ENCODE measurements at regions not wholly inside any gene's neighbourhood (a gene's known extent, or its start where the extent isn't known, plus 50 kb on each side); places are given as distances from the start of the nearest gene placed in this dataset.
"Not testable (repeated sequence)": the region's sequence is repeated elsewhere in the genome, so short reads cannot be mapped to it uniquely, and the experiment has no call there.

GRCh38 chr20:29408034-29408695, 1849.3 kb upstream of the DEFB115 start:
- no peak overlapping the region for H3K4me3 ChIP-seq
- no peak for DNase-seq
- H3K36me3 ChIP-seq: no peaks in the 10 kb centered on the region
- intact Hi-C loops (cut with DNase I; ENCODE audit: low total_unique reads): no loop called here
- TF ChIP-seq CTCF (IDR thresholded peaks at IDR 0.05): no peak
- no peaks in the 10 kb centered on the region for H3K4me1 ChIP-seq
- no peak overlapping the region for H3K27ac ChIP-seq
- H3K27me3 ChIP-seq: peaks cover 0 to 45% of the 10 kb centered on the region in 2 donors
- peaks cover 0 to 13% (median 5%) of the 10 kb centered on the region in 3 donors for H3K9me3 ChIP-seq

- H3K36me3 ChIP-seq; DNase-seq; H3K27ac ChIP-seq; intact Hi-C loops (cut with DNase I; ENCODE audit: low total_unique reads); H3K4me3 ChIP-seq; H3K4me1 ChIP-seq: not testable (repeated sequence)
- H3K9me3 ChIP-seq: peaks cover 0 to 10% (median 5%) of the 10 kb centered on the region in 3 donors
- peaks cover 0 to 45% of the 10 kb centered on the region in 2 donors for H3K27me3 ChIP-seq
Measured at GRCh38 chr20:29408707-29409106, 1848.8 kb upstream of the DEFB115 start.

GRCh38 chr20:29409160-29409689, 1848.2 kb upstream of the DEFB115 start:
- peaks cover 0 to 45% of the 10 kb centered on the region in 2 donors for H3K27me3 ChIP-seq
- H3K9me3 ChIP-seq: peaks cover 0 to 10% (median 5%) of the 10 kb centered on the region in 3 donors
- DNase-seq; H3K27ac ChIP-seq; H3K4me1 ChIP-seq; H3K36me3 ChIP-seq; intact Hi-C loops (cut with DNase I; ENCODE audit: low total_unique reads); H3K4me3 ChIP-seq: not testable (repeated sequence)

GRCh38 chr20:29409833-29410805, 1847.3 kb upstream of the DEFB115 start:
- intact Hi-C loops (cut with DNase I; ENCODE audit: low total_unique reads): no loop called here
- H3K36me3 ChIP-seq: no peaks in the 10 kb centered on the region
- DNase-seq: no peak
- H3K4me3 ChIP-seq: peak overlapping the region in 1 of 2 donors; percentile 50
- peaks cover 0 to 49% of the 10 kb centered on the region in 2 donors for H3K27me3 ChIP-seq
- no peak for TF ChIP-seq CTCF (IDR thresholded peaks at IDR 0.05)
- no peaks in the 10 kb centered on the region for H3K4me1 ChIP-seq
- H3K9me3 ChIP-seq: peaks cover 0 to 10% (median 5%) of the 10 kb centered on the region in 3 donors
- H3K27ac ChIP-seq: no peak overlapping the region

GRCh38 chr20:29410806-29411457, 1846.5 kb upstream of the DEFB115 start:
- intact Hi-C loops (cut with DNase I; ENCODE audit: low total_unique reads): no loop called here
- no peak for DNase-seq

GRCh38 chr20:29411458-29411820, 1846.0 kb upstream of the DEFB115 start:
- peak overlapping the region in 1 of 2 donors; percentile 50 for H3K4me3 ChIP-seq
- DNase-seq; intact Hi-C loops (cut with DNase I; ENCODE audit: low total_unique reads); H3K4me1 ChIP-seq; H3K27ac ChIP-seq; H3K36me3 ChIP-seq: not testable (repeated sequence)
- H3K9me3 ChIP-seq: peaks cover 0 to 10% (median 5%) of the 10 kb centered on the region in 3 donors
- peaks cover 0 to 43% of the 10 kb centered on the region in 2 donors for H3K27me3 ChIP-seq

More at GRCh38 chr20:29410806-29411457, 1846.5 kb upstream of the DEFB115 start:
- Histone ChIP-seq H3K4me1 (no peaks in the 10 kb centered on the region), H3K27ac (no peak overlapping the region), H3K36me3 (no peaks in the 10 kb centered on the region), H3K27me3 (peaks cover 0 to 46% of the 10 kb centered on the region in 2 donors), H3K9me3 (peaks cover 0 to 10% (median 5%) of the 10 kb centered on the region in 3 donors), H3K4me3 (peak overlapping the region in 1 of 2 donors; percentile 50)
- no peak for TF ChIP-seq CTCF (IDR thresholded peaks at IDR 0.05)
